Fibroblast of pulmonary artery (primary cell): ENCODE measurements at regions not wholly inside any gene's neighbourhood (a gene's known extent, or its start where the extent isn't known, plus 50 kb on each side); places are given as distances from the start of the nearest gene placed in this dataset.

Experiments
- DNase-seq: peaks from one replicate; pipeline ENCODE4 v3.0.0-alpha.2; 2010; ENCODE audit warnings: low read depth
- H3K4me3 ChIP-seq: replicated peaks from 2 replicates; pipeline ENCODE4 v1.5.1; 2011; ENCODE audit warnings: low read depth, mild to moderate bottlenecking, control low read depth, low read length, moderate library complexity
- TF ChIP-seq, protein P1 (sequence below): IDR thresholded peaks from 2 replicates; pipeline ENCODE4 v1.5.1; 2011; ENCODE audit warnings: mild to moderate bottlenecking, control low read depth, low read length, inconsistent platforms; ENCODE audit errors: missing control alignments

DNA sequence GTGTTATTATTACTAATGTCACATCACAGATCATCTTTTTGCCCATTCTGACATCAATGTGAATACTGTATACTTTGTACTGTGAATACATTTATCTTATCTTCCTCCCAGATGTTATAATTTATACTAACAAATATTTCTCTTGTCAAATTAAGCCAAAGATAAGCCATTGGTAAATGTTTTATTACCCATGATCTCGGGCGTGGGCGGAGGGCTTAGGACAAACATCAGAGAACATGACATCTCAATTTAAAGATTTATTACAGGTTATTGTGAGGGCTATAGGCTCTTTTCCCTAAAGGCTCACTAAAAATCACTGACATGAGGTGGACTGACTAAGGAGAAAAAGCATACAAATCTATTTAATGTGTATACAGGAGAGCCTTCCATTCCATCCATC is 58.2 kb upstream of the DGKB start:
- H3K4me3 ChIP-seq = no peak overlapping the region
- TF ChIP-seq, protein P1, sequence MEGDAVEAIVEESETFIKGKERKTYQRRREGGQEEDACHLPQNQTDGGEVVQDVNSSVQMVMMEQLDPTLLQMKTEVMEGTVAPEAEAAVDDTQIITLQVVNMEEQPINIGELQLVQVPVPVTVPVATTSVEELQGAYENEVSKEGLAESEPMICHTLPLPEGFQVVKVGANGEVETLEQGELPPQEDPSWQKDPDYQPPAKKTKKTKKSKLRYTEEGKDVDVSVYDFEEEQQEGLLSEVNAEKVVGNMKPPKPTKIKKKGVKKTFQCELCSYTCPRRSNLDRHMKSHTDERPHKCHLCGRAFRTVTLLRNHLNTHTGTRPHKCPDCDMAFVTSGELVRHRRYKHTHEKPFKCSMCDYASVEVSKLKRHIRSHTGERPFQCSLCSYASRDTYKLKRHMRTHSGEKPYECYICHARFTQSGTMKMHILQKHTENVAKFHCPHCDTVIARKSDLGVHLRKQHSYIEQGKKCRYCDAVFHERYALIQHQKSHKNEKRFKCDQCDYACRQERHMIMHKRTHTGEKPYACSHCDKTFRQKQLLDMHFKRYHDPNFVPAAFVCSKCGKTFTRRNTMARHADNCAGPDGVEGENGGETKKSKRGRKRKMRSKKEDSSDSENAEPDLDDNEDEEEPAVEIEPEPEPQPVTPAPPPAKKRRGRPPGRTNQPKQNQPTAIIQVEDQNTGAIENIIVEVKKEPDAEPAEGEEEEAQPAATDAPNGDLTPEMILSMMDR = no peak
- DNase-seq = no peak

DNA sequence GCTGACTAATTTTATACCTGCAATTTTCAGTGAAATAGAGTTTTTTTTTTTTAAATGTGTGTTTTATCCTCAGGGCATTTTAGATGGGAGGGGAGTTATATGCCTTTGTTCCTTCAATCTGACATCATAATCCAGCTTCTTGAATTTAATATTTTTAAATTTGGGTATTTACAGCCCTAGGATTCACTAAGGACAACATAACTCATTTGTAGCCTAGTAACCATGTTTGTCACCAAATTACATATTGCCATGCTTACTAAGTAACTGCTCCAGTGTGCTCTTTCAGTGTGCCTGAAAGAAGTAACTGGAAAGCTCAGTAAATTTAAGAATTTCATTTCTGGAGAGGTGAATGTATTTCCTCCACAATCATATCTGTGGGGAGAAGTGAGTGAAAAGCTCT is 56.8 kb upstream of the DGKB start:
- no peak for DNase-seq
- TF ChIP-seq, protein P1 = no peak

DNA sequence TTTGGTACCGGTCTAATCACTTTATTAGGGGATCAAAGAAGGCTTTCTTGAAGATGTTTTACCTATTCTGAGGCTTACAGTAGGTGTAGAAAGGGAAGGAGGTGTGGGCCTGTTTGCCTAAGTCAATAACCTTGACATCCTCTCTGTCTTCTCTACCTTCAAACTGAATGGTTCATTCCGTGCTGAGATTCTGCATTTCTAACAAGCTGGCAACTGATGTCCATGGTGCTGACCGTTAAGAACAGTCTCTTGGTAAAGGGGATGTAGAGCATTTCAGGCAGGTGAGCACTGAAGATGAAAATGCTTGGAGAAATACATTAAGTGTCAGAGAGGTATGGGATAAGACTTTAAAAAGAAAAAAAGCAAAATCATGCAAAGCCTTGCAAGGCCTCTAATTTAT is 51.5 kb upstream of the DGKB start:
- TF ChIP-seq, protein P1 = no peak
- H3K4me3 ChIP-seq = no peak overlapping the region
- no peak for DNase-seq

More for the DNA sequence above, 56.8 kb upstream of the DGKB start:
- no peak overlapping the region for H3K4me3 ChIP-seq
